ENCODE measurements at regions not wholly inside any gene's neighbourhood (a gene's known extent, or its start where the extent isn't known, plus 50 kb on each side); places are given as distances from the start of the nearest gene placed in this dataset.

DNA sequence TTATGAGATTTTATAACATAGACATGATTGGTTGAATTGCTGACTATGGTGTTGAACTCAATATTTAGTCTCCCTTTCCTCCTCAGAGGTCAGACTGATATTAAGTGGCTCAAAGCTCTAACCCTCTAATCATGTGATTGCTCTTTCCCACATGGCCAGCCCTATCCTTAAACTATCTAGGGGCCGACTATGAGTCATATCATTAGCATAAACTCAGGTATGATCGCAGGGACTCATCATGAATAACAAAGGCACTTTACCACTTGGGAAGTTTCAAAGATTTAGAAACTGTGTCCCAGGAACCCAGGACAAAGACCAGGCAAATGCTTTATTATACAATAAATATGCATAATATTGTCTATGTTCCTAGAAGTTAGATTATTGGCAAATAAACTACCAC is 894.6 kb upstream of the NEGR1 start:
- TF ChIP-seq, protein P1, sequence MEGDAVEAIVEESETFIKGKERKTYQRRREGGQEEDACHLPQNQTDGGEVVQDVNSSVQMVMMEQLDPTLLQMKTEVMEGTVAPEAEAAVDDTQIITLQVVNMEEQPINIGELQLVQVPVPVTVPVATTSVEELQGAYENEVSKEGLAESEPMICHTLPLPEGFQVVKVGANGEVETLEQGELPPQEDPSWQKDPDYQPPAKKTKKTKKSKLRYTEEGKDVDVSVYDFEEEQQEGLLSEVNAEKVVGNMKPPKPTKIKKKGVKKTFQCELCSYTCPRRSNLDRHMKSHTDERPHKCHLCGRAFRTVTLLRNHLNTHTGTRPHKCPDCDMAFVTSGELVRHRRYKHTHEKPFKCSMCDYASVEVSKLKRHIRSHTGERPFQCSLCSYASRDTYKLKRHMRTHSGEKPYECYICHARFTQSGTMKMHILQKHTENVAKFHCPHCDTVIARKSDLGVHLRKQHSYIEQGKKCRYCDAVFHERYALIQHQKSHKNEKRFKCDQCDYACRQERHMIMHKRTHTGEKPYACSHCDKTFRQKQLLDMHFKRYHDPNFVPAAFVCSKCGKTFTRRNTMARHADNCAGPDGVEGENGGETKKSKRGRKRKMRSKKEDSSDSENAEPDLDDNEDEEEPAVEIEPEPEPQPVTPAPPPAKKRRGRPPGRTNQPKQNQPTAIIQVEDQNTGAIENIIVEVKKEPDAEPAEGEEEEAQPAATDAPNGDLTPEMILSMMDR (conservative IDR thresholded peaks at IDR 0.05) = no peak
- no peak for TF ChIP-seq EZH2 (IDR thresholded peaks at IDR 0.05; ENCODE audit: low read depth)

Measured in PC-9 (cell line).